ENCODE measurements at regions not wholly inside any gene's neighbourhood (a gene's known extent, or its start where the extent isn't known, plus 50 kb on each side); places are given as distances from the start of the nearest gene placed in this dataset.

DNA sequence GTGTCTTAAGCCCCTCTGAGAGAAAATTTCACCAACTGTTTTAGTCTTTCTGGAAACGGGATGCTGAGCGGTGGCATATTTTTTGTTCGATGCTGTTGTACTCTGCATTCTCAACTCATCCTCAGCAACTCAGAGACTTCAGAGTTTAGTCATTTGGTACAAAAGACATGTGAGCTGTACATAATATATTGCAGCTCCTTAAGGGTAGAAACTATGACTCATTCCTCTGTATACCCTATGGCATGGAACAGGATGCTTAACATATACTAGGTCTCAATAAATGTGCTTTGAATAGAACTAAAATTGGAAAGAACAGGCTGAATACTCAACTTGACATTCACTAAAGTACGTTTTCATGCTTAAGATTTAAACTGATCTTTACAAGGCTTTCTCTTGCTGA lies 130.5 kb upstream of the SLITRK2 start:
- Histone ChIP-seq H3K36me3 (no peaks in the 10 kb centered on the region), H3K9me3 (no peaks in the 10 kb centered on the region), H3K27me3 (no peaks in the 10 kb centered on the region), H3K4me3 (no peak overlapping the region), H3K4me1 (no peaks in the 10 kb centered on the region), H3K27ac (no peak overlapping the region)
- intact Hi-C loops (cut with DNase I), result no loop called here
- TF ChIP-seq, protein P1, sequence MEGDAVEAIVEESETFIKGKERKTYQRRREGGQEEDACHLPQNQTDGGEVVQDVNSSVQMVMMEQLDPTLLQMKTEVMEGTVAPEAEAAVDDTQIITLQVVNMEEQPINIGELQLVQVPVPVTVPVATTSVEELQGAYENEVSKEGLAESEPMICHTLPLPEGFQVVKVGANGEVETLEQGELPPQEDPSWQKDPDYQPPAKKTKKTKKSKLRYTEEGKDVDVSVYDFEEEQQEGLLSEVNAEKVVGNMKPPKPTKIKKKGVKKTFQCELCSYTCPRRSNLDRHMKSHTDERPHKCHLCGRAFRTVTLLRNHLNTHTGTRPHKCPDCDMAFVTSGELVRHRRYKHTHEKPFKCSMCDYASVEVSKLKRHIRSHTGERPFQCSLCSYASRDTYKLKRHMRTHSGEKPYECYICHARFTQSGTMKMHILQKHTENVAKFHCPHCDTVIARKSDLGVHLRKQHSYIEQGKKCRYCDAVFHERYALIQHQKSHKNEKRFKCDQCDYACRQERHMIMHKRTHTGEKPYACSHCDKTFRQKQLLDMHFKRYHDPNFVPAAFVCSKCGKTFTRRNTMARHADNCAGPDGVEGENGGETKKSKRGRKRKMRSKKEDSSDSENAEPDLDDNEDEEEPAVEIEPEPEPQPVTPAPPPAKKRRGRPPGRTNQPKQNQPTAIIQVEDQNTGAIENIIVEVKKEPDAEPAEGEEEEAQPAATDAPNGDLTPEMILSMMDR (IDR thresholded peaks at IDR 0.05), result no peak
- no peak for DNase-seq (ENCODE audit: low spot score in 2 of 2)

DNA sequence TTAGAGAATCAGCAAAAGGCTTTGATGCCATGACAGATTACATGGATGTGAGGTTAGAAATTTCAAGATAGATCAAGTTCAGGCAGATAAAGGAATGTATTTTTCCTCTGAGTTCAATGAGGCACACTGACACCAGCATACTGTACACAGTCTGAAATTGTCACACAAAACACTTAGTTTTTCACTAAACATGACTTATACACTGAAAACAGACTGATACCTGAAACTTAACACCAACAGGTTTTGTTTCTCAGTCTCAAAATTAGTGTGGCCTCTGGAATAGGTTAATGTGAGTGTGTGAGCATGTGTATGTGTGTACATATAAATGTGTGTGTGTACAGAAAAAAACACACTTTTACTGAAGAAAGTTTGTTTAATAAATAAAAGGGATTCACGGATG lies 129.9 kb upstream of the SLITRK2 start:
- H3K27me3 ChIP-seq, result no peaks in the 10 kb centered on the region
- no peak overlapping the region for H3K27ac ChIP-seq
- no peak for DNase-seq (ENCODE audit: low spot score in 2 of 2)
- no peaks in the 10 kb centered on the region for H3K4me1 ChIP-seq
- intact Hi-C loops (cut with DNase I), result no loop called here
- H3K36me3 ChIP-seq, result no peaks in the 10 kb centered on the region
- no peaks in the 10 kb centered on the region for H3K9me3 ChIP-seq
- no peak overlapping the region for H3K4me3 ChIP-seq
- TF ChIP-seq, protein P1 (IDR thresholded peaks at IDR 0.05), result no peak

DNA sequence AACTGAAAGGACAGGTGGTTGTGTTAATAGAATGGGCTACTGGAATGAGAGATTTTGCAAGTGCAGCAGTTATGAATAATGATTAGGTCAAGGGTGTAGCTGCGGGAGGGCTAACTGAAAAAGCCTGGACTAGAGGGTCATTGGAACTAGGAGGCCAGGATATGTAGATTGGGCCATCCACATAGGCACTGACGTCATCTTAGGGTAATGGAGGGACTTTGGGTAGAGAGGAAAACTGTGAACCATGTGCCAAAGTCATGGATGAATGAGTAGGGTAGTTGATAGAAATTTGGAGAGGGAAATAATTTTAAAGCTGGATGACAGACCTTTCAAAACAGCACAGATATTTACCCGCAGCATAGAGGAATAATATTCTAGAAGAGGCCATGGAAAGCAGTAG lies 123.6 kb upstream of the SLITRK2 start:
- no peak overlapping the region for H3K4me3 ChIP-seq
- H3K27me3 ChIP-seq, result no peaks in the 10 kb centered on the region
- no peak for DNase-seq (ENCODE audit: low spot score in 2 of 2)
- intact Hi-C loops (cut with DNase I), result no loop called here
- no peaks in the 10 kb centered on the region for H3K36me3 ChIP-seq
- no peaks in the 10 kb centered on the region for H3K4me1 ChIP-seq
- H3K27ac ChIP-seq, result no peak overlapping the region
- H3K9me3 ChIP-seq, result no peaks in the 10 kb centered on the region
- TF ChIP-seq, protein P1 (IDR thresholded peaks at IDR 0.05), result no peak

GRCh38 chrX:145715641-145716138 lies 101.9 kb upstream of the SLITRK2 start:
- intact Hi-C loops (cut with DNase I), result no loop called here
- Histone ChIP-seq H3K36me3 (no peaks in the 10 kb centered on the region), H3K9me3 (no peaks in the 10 kb centered on the region), H3K4me1 (no peaks in the 10 kb centered on the region), H3K4me3 (no peak overlapping the region), H3K27ac (no peak overlapping the region), H3K27me3 (no peaks in the 10 kb centered on the region)
- no peak for DNase-seq (ENCODE audit: low spot score in 2 of 2)
- TF ChIP-seq, protein P1 (IDR thresholded peaks at IDR 0.05), result no peak

- Histone ChIP-seq H3K4me3 (no peak overlapping the region), H3K9me3 (no peaks in the 10 kb centered on the region), H3K36me3 (no peaks in the 10 kb centered on the region), H3K27me3 (no peaks in the 10 kb centered on the region), H3K27ac (no peak overlapping the region), H3K4me1 (no peaks in the 10 kb centered on the region)
- intact Hi-C loops (cut with DNase I), result no loop called here
- TF ChIP-seq, protein P1 (IDR thresholded peaks at IDR 0.05), result no peak
- DNase-seq (ENCODE audit: low spot score in 2 of 2), result no peak
Observed at GRCh38 chrX:145716226-145716625, 101.4 kb upstream of the SLITRK2 start.

DNA sequence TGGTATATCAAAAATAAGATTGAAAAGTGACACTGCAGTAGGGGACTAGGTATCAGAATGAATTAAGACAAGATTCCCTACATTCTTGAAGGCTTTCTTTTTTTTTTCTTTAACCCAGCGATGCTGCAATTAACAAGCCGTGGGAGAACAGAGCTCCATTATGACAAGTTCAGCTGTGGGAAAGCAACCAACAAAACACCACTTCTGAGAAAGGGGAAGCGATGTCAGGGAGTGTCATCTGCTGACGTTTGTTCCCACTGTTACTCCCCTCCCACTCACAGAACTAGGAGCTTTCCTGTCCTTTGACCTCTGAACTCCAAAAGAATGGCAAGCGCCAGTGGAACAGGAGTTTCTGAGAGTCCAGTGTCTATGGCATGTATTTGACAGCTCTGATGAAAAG lies 90.2 kb upstream of the SLITRK2 start:
- H3K27ac ChIP-seq, result no peak overlapping the region
- no peaks in the 10 kb centered on the region for H3K4me1 ChIP-seq
- no peaks in the 10 kb centered on the region for H3K9me3 ChIP-seq
- intact Hi-C loops (cut with DNase I), result no loop called here
- H3K4me3 ChIP-seq, result no peak overlapping the region
- DNase-seq (ENCODE audit: low spot score in 2 of 2), result no peak
- TF ChIP-seq, protein P1 (IDR thresholded peaks at IDR 0.05), result no peak
- H3K27me3 ChIP-seq, result no peaks in the 10 kb centered on the region
- H3K36me3 ChIP-seq, result no peaks in the 10 kb centered on the region

All from ascending aorta (tissue), 2 donors.